Ammon's horn (tissue), 1 donor: ENCODE measurements at regions not wholly inside any gene's neighbourhood (a gene's known extent, or its start where the extent isn't known, plus 50 kb on each side); places are given as distances from the start of the nearest gene placed in this dataset.
"Not testable (repeated sequence)": the region's sequence is repeated elsewhere in the genome, so short reads cannot be mapped to it uniquely, and the experiment has no call there.

ENCODE experiments used
- DNase-seq: peaks from one replicate; pipeline ENCODE4 v3.0.0-alpha.2; 2016; ENCODE audit warnings: low spot score

DNA sequence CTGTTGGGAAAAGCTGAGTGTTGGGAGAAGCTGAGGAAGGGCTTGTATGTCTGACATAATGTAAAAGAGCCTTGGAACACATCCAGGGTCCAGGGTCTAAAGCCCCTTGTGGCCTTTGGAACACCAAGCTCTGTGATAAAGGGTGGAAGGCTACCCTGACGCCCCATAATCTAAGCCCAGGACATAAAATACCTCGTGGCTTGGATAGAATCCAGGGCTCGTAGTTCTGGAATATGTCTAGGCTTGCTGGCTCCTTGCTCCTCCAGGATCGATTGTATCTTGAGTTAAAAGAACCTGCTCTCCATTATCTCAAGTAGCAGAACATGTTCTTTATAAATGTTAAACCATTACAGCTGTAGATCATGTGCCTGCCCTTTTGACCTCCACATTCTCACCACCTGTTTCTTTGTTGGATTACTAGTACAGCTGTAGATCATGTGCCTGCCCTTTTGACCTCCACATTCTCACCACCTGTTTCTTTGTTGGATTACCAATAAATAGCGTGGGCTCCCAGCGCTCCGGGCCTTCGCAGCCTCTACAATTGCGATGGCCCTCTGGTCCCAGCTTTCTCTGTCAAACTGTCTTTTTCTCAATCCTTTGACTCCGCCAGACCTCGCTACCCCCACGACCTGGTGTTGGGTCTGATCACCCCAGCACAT is 246.9 kb upstream of the KCNH7 start:
- DNase-seq, result not testable (repeated sequence)

DNA sequence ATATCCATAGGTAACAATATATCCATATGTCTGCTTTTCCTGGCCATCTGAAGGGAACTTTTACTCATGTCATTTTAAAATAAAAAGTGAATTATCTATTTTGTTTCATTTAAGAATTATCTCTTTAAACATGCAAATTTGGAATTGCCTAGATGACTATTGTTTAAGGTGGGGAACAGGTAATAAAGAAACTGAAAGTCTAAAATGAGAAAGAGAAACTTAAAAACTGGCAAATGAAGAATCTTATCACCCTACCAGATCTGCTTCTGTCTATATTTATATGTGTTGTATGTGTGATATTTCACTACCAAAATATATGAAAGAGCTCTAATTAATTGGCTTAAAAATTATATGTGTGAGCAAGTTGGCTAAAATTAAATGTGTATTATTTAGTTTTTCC is 243.2 kb upstream of the KCNH7 start:
- DNase-seq, result no peak

DNA sequence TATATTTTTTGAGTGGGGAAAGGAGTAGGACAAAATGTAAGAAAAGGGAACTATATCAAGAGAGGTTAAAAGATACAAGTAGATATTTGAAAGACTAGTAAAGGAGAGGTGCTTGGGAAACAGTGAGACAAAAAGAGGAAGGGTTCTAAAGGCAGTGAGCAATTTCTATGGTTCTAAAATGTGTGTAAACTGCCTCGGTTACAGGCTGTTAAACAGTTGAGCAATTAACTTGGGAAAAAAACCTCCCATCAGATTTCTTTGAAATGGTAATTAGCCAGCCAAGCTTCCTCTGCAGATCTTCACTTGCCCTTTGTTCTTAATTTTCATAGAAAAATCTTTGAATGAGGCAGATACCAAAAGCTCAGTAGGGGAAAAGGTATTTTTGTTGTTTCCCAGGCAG is 238.7 kb upstream of the KCNH7 start:
- DNase-seq, result no peak

DNA sequence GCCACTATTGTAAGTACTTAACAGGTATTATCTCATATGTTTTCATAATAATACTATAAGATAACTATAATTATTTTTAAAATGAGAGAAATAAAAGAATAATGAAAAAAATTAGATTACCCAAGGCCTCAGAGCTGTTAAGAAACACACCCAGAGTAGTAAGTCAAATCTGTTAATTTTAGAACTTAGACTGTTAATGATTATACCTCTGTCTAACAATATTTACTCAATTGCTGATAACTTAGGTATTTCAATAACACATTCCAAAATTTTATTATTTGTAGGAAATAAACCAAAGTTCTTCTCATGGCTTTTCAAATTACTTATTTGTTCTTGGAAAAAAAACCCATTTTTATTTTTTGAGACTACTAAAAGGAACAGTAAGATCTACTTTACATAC is 227.5 kb upstream of the KCNH7 start:
- no peak for DNase-seq

DNA sequence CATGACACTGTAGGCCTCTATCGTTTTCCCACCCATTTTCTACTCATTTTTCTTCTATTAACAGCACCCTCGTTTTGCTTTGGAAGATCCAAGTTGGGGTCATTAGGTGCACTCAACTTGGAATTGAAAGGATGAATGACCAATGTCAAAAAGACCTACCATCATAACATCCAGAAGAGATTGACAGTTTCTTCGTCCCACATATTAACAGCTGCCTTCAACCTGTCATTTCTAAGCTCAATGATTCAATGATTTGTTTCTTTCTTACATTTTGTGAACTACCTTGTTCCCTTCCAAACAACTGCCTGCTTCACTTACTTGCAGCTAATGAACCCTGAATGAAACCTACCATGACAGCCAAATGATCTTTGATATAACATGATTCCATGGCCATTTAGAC is 224.0 kb upstream of the KCNH7 start:
- DNase-seq, result no peak

DNA sequence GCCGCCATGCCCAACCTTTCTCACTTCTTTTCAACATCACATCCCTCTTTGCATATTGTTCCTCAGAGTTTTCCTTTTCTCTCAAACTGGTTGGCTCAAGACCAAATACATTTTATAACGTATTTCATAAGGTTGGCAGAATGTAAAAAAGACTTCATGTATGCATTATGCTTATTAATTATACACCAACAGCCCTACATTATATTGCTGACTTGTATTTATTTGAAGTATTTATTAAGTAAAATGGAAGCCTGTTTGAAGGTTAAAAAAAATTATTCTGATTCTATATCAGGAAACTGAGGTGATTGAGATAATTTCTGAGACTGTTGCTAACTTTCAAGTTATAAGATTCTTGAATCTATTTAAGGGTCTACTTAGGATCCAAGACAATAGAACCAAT is 208.0 kb upstream of the KCNH7 start:
- no peak for DNase-seq

DNA sequence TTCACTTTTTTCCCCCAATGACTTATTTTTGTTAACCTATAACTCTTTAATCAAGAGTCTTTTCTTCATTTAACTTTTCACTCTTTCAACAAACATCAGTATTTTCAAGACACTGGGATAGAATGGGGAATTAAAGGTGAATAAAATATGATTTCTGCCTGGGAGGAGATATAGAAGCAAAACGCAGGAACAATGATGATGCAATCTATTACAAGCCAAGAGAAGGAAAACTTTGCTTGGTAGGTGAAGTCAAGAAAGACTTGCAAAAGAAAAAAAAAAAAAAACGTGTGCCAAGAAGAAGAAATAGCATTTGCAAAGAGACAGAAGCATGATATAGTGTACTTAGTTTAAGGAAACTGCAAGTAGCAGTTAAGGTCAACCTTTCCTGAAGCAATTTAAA is 207.3 kb upstream of the KCNH7 start:
- no peak for DNase-seq

DNA sequence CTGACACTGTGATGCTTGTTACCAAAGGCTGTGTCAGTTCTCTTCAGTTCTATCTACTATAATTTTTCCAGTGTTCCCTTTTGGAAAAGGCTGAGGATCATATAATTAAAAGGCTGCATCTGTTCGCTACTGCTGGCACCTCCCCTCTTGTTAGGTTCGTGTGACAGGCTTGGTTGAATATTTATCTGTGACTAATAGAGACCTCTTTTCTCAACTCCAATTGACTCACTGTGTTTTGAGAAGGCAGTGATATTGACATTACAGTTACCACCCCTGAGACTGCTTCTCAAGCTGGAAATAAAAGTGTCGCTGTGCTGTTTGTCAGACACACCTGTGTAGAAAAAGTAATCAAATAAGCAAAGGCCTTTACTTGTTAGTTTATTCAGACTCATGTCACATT is 205.5 kb upstream of the KCNH7 start:
- DNase-seq, result peak; percentile 2

DNA sequence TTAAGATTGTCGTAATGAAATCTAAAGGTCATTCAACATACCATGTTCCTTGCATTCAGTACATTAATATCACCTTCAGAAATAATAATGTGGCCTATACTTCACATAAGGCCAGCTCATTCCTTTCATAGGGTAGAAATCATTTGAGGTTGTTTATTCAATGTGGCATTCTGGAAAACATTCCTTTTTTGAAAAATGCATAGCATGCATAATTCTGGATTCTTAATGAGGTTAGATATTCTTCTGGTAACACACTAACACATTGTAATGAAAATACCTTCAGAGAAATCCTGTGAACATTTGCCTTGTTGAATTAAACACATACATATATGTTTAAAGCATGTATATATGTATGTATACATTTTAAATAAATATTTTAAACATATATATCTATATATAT is 204.6 kb upstream of the KCNH7 start:
- DNase-seq, result no peak

DNA sequence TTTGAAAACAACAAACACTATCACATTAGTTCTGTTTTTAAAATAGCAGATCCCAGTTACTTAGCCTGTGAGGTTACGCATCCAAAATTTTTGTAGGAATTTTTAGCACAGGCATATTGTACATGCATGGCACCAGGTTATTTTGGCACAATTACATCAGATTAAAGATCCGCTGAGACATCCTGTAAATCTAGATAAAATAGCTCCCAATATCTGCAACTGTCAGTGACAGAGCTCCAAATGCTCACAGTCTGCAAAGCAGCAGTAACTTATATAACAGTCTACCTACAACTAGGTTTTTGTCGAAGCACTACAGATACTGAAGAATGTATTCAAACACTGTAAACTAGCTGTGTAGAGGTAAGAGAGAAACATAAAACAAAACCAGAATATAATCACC is 200.7 kb upstream of the KCNH7 start:
- DNase-seq, result peak; percentile 2

DNA sequence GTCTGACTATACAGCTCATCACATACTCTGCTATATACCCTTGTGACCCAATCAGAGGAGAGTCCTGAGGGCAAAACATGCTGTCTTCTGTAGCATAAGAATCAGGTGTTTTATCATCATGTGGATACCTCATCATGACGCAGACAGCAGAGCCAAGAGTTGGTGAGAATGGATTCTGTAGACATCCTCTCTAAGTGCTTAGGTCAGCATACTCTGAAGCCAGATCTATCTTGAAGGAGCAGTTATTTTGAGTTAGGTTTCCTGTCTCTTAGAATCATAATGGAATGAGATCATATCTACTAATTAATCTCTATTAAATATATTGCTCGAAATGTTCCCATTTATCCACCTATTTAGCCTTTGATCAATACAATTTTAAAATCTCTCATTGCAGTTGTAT is 190.2 kb upstream of the KCNH7 start:
- no peak for DNase-seq

DNA sequence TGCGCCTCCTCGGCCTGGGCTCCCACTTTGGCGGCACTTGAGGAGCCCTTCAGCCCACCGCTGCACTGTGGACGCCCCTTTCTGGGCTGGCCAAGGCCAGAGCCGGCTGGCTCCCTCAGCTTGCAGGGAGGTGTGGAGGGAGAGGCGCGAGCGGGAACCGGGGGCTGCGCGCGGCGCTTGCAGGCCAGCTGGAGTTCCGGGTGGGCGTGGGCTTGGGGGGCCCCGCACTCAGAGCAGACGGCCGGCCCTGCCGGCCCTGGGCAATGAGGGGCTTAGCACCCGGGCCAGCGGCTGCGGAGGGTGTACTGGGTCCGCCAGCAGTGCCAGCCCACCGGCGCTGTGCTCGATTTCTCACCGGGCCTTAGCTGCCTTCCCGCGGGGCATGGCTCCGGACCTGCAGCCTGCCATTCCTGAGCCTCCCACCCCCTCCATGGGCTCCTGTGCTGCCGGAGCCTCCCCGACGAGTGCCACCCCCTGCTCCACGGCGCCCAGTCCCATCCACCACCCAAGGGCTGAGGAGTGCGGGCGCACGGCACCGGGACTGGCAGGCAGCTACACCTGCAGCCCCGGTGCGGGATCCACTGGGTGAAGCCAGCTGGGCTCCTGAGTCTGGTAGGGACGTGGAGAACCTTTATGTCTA is 187.7 kb upstream of the KCNH7 start:
- not testable (repeated sequence) for DNase-seq

DNA sequence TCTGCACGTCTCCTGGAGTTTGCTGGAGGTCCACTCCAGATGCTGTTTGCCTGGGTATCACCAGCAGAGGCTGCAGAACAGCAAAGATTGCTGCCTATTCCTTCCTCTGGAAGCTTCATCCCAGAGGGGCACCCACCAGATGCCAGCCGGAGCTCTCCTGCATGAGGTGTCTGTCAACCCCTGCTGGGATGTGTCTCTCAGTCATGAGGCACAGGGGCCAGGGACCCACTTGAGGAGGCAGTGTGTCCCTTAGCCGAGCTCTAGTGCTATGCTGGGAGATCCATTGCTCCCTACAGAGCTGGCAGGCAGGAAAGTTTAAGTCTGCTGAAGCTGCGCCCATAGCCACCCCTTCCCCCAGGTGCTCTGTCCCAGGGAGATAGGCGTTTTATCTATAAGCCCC is 178.3 kb upstream of the KCNH7 start:
- DNase-seq, result not testable (repeated sequence)

DNA sequence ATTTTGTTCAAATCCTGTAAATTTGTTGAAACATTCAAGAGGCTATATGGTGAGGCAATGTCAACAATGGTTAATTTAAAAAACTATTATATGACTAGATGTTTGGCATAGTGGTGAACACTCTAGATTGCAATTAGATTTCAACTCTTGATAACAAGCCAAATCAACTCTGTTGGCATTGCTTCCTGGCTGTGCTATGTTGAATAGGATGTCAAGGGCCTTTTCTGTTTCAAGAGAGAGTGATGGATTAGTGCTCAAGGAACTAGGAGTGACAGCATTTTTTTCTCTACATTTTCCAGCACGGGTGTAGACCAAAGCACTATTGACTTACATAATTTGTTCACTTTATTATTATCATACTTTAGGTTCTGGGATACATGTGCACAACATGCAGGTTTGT is 172.4 kb upstream of the KCNH7 start:
- no peak for DNase-seq

DNA sequence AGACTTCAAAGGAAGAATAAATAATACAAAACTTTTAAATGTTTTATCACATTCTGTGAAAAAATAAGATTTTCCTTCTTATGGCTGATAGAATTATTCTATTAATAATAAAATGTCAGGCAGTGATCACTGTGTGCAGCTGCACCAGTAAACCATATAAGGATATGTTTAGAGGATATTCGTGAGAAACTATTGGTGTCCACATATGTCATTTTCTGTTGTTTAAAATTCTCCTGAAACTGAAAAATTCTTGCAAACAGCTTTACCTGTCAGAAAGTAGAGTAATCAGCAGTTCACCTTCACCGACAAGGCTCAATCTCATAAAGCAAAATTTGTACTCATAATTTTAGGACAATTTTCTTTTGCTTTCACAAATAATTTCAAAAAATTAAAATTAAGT is 170.1 kb upstream of the KCNH7 start:
- DNase-seq, result no peak

DNA sequence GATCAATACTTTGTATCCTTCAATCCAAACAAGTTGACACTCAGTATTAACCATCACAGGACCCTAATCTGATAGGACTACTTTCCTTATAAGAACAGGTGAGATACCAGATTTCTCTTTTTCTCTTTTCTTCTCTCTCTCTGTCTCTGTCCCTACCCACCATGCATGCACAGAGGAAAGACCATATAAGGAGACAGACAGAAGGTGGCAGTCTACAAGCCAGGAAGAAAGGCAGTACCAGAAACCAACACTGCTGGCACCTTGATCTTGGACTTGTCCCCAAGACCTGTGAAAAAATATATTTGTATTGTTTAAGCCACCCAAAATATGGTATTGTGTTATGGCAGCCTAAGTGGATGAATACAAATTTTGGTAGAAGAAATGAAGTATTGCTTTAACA is 156.2 kb upstream of the KCNH7 start:
- no peak for DNase-seq

DNA sequence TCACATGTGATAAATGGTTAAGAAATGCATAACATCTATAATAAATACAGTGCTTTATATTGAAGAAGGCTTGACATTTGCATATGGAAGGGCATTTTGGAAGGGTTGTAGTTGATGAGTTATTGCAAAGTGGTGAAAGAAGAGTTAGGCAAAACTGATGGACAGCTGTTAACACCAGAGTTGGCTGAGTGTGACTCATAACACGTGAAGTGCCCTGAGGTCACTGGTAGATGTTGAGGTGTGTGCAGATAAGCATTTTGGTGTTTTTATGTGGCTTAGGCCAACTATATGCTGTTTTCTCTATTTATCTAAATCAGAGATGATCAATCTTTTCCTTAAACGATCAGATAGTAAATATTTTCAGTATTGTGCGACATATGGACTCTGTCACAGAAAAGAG is 154.3 kb upstream of the KCNH7 start:
- DNase-seq, result no peak

DNA sequence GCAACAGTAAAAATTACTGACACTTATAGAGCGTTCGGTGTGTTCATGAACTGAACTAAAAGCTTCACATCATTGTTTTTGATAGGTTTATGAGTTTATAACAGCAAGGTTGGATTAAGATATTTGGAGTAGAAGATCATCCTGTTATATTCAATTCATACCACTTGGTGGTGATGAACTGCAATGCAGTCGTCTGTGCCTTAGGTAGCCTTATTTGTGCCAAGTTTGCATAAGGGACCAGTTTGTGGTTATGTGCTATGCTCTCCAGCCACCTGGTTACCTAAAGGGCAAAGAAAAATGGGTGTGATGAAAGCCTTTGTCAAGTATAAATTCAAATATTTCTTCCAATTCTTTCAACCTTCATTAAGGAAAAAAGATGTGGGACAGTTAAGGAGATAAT is 150.9 kb upstream of the KCNH7 start:
- no peak for DNase-seq

DNA sequence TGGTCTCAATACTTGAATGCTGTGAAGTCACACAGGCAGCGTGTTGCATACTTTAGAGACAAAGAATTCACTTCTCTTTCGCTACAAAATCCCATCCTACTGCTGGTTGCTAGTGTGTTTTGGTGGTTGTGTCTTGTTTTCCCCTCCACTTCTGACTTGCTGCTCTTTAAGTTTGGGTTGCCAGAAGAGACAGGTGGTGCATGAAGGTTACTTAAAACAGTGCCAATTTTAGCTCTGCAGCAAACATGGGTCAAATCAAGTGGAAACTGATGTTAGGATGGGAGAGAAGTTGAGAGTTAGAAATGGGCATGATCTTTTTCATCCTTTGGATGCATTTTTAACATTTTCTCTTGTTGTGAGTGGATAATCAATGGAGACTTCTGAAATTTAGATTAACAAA is 136.2 kb upstream of the KCNH7 start:
- DNase-seq, result no peak

DNA sequence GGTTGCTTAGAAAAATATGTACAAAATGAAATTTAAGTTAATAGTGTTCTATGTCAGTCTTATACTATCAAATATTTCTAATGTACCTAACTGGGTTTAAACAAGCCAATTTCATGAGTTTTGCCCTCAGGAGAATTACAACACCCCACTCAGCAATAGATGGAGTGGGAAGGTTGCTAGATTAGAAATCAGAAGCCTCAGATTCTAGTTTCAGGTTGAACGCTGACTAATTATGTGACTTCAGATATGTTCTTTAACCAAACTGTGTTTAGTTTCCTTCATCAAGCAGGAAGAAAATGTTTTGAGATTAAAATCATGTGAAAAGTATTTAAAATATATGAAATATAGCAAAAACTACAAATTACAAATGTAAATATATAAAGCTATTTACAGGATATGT is 133.8 kb upstream of the KCNH7 start:
- DNase-seq, result no peak

DNA sequence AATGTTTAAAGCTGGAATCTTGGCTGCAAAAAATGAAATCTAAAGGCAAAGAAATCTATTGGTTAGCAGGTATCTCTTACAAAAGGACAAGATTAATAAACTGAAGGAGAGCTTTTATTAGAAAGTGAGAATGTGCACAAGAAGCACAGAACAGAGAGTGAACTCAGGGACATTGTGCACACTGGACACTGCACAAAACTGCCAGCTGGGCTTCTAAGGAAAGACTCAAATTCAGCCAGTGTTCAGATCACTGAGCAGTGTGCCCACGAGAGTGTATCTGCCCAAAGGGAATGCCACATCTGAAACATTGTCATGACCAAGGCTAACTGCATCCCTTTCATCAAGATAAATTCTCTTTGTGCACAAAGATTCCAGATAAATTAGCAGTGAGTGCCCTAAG is 129.7 kb upstream of the KCNH7 start:
- no peak for DNase-seq

DNA sequence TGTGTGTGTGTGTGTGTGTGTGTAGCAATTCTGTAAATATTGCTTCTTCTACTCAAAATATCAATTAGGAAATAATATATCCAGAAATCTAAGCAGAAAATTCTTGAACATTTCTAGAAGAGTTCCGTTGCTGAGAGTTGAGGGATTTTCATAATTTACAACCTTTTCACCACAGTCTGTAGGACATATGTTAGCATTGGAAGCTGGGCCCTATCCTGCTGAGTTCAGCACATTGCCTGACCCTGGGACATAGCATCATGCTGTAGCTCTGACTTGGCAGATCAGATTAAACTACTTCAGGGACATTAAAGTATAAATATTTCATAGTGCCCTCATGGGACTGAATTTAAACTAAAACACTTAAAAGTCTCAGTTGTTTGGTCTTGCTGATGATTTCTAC is 129.2 kb upstream of the KCNH7 start:
- DNase-seq, result no peak

DNA sequence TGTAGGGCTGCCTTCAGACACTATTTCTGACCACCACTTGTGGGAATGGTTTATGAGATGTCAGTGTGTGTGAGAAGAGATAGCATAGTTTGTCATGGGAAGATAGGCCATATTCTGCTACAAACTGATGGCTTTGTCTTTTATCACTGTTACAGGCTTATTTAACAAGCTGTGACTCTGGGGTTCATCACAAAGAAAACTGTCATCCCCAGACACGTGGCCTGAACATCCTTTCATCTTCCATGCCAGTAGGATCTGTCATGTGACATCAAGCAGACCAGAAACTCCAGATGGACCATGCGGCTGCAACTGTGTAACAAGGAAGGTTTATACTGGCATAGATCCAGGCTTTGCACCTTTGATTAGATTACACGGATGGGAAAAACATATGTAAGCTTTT is 128.6 kb upstream of the KCNH7 start:
- no peak for DNase-seq

DNA sequence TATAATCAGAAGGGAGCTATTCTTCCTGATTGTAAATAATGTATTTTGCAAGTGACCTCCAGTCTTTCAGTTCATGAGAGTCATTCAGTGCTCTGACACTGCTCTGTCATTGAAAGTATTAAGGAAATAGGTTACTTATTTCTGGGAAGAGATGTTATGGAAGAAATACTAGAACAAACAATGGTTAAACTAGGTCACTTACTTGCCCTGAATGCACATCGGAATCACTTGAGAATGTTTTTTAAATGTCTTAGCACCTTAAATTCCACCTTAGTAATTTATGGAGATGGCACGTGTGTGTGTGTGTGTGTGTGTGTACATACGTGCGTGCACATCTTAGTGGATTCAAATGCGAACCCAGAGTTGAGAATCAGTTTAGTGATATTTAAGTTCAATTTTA is 126.6 kb upstream of the KCNH7 start:
- no peak for DNase-seq
